GM23338 (cell line): ENCODE measurements at regions not wholly inside any gene's neighbourhood (a gene's known extent, or its start where the extent isn't known, plus 50 kb on each side); places are given as distances from the start of the nearest gene placed in this dataset.

Experiments
- ATAC-seq: fragments of 200-7000 bp; cut with Tn5 transposase; 3 replicates; pipeline ENCODE4 v1.9.1; 2020
- DNase-seq: peaks from one replicate; pipeline ENCODE4 v3.0.0-alpha.2; 2015; ENCODE audit warnings: low spot score
- H2AFZ ChIP-seq: fragments of 200-600 bp; sonication (generic); 2 replicates; pipeline ENCODE4 v1.8.0; 2016; ENCODE audit warnings: antibody characterized with exemption, mild to moderate bottlenecking, moderate library complexity
- H3F3A ChIP-seq: fragments of 200-600 bp; sonication (generic); replicated peaks from 2 replicates; pipeline ENCODE4 v1.8.0; 2017; ENCODE audit warnings: antibody characterized with exemption, mixed run types, low read depth
- H3K27ac ChIP-seq: fragments of 200-600 bp; sonication (generic); 2 replicates; pipeline ENCODE4 v1.6.1; 2016; ENCODE audit warnings: low read depth
- H3K27me3 ChIP-seq: fragments of 200-600 bp; sonication (generic); 2 replicates; pipeline ENCODE4 v1.8.0; 2016; ENCODE audit warnings: mild to moderate bottlenecking, mixed run types, moderate library complexity; ENCODE audit not compliant: insufficient read depth
- H3K36me3 ChIP-seq: fragments of 200-600 bp; sonication (generic); 2 replicates; pipeline ENCODE4 v1.8.0; 2016; ENCODE audit warnings: mild to moderate bottlenecking; ENCODE audit not compliant: insufficient read depth
- H3K4me1 ChIP-seq: fragments of 200-600 bp; sonication (generic); 2 replicates; pipeline ENCODE4 v1.8.0; 2016; ENCODE audit warnings: mild to moderate bottlenecking, moderate library complexity; ENCODE audit not compliant: insufficient read depth
- H3K4me2 ChIP-seq: fragments of 200-600 bp; sonication (generic); 2 replicates; pipeline ENCODE4 v1.7.1; 2017; ENCODE audit warnings: mixed run types
- H3K4me3 ChIP-seq: fragments of 200-600 bp; sonication (generic); 2 replicates; pipeline ENCODE4 v1.6.1; 2016; ENCODE audit warnings: mixed run types
- H3K79me2 ChIP-seq: fragments of 200-600 bp; sonication (generic); replicated peaks from 2 replicates; pipeline ENCODE4 v1.8.0; 2017; ENCODE audit warnings: mild to moderate bottlenecking; ENCODE audit not compliant: insufficient read depth
- H3K9me2 ChIP-seq: fragments of 200-600 bp; sonication (generic); 2 replicates; pipeline ENCODE4 v1.8.0; 2017; ENCODE audit not compliant: insufficient read depth
- H4K20me1 ChIP-seq: fragments of 200-600 bp; sonication (generic); replicated peaks from 2 replicates; pipeline ENCODE4 v1.8.0; 2017; ENCODE audit warnings: mild to moderate bottlenecking; ENCODE audit not compliant: insufficient read depth
- H3K27ac Mint-ChIP-seq: 2 replicates; pipeline ENCODE4 v1.8.0; 2020; ENCODE audit warnings: inconsistent platforms, mild to moderate bottlenecking, moderate library complexity, mixed read lengths
- H3K27me3 Mint-ChIP-seq: 3 replicates; pipeline ENCODE4 v1.8.0; 2022; ENCODE audit warnings: low read depth, mild to moderate bottlenecking, moderate library complexity, mixed read lengths, inconsistent platforms; ENCODE audit not compliant: insufficient read depth, poor library complexity
- H3K36me3 Mint-ChIP-seq: 3 replicates; pipeline ENCODE4 v1.8.0; 2021; ENCODE audit warnings: low read depth, mild to moderate bottlenecking, inconsistent platforms, moderate library complexity, mixed read lengths
- H3K4me1 Mint-ChIP-seq: 3 replicates; pipeline ENCODE4 v1.8.0; 2020; ENCODE audit warnings: mild to moderate bottlenecking, inconsistent platforms, mixed read lengths
- H3K4me3 Mint-ChIP-seq: 3 replicates; pipeline ENCODE4 v1.8.0; 2021; ENCODE audit warnings: moderate library complexity, mild to moderate bottlenecking, inconsistent platforms, mixed read lengths
- H3K9me3 Mint-ChIP-seq: 3 replicates; pipeline ENCODE4 v1.8.0; 2020; ENCODE audit warnings: moderate library complexity, mild to moderate bottlenecking, inconsistent platforms, mixed read lengths
- CREB1 ChIP-seq: fragments of 250-450 bp; sonication (Bioruptor Pico); IDR thresholded peaks from 2 replicates; pipeline ENCODE4 v1.5.0; 2020; ENCODE audit warnings: low read depth, mild to moderate bottlenecking, moderate library complexity
- CTCF ChIP-seq, 2 experiments: fragments of 200-600 bp in 1 of 2; sonication (generic) in 1 of 2; conservative IDR thresholded peaks; 2 replicates each; pipeline versions ENCODE4 v1.5.1 to v1.6.1; 2016 to 2017; ENCODE audit warnings: antibody characterized with exemption in 2 of 2, low read depth in 2 of 2, mild to moderate bottlenecking in 2 of 2, moderate library complexity in 1 of 2
- ETS1 ChIP-seq: IDR thresholded peaks from 2 replicates; pipeline ENCODE4 v1.6.1; 2016; ENCODE audit warnings: antibody characterized with exemption
- EZH2 ChIP-seq: fragments of 200-600 bp; sonication (generic); IDR thresholded peaks from one replicate; pipeline ENCODE4 v1.8.0; 2017; ENCODE audit warnings: antibody characterized with exemption, mild to moderate bottlenecking, low read depth; ENCODE audit not compliant: unreplicated experiment
- EZH2phosphoT487 ChIP-seq: fragments of 200-600 bp; sonication (generic); IDR thresholded peaks from one replicate; pipeline ENCODE4 v1.8.1; 2018; ENCODE audit warnings: antibody characterized with exemption; ENCODE audit not compliant: unreplicated experiment
- JUNB ChIP-seq: IDR thresholded peaks from one replicate; pipeline ENCODE4 v1.6.1; 2016; ENCODE audit warnings: antibody characterized with exemption; ENCODE audit not compliant: unreplicated experiment
- NANOG ChIP-seq: IDR thresholded peaks from 2 replicates; pipeline ENCODE4 v1.6.1; 2016; ENCODE audit warnings: antibody characterized with exemption, borderline replicate concordance
- POLR2AphosphoS5 ChIP-seq: IDR thresholded peaks from 2 replicates; pipeline ENCODE4 v1.6.1; 2016; ENCODE audit warnings: antibody characterized with exemption, low read depth
- STAT1 ChIP-seq: IDR thresholded peaks from one replicate; pipeline ENCODE4 v1.6.1; 2016; ENCODE audit warnings: antibody characterized with exemption; ENCODE audit not compliant: unreplicated experiment
- ZNF114 ChIP-seq: fragments of 250-450 bp; sonication (Bioruptor Pico); IDR thresholded peaks from 2 replicates; pipeline ENCODE4 v1.5.0; 2020; ENCODE audit warnings: mild to moderate bottlenecking, moderate library complexity
- ZNF331 ChIP-seq: fragments of 250-450 bp; sonication (Bioruptor Pico); IDR thresholded peaks from 2 replicates; pipeline ENCODE4 v1.5.0; 2020; ENCODE audit warnings: low read depth, mild to moderate bottlenecking, moderate library complexity
- ZNF462 ChIP-seq: fragments of 250-450 bp; sonication (Bioruptor Pico); IDR thresholded peaks from 2 replicates; pipeline ENCODE4 v1.5.0; 2020; ENCODE audit warnings: mild to moderate bottlenecking, moderate library complexity
- TF ChIP-seq, protein P1 (sequence below): IDR thresholded peaks from one replicate; pipeline ENCODE4 v1.6.1; 2018; ENCODE audit warnings: antibody characterized with exemption; ENCODE audit not compliant: unreplicated experiment

- ATAC-seq (no peak; the same call in 2 of the 3 replicates), DNase-seq (no peak)
- H3K27me3 Mint-ChIP-seq, result no peaks in the 10 kb centered on the region
- Histone ChIP-seq H3K79me2 (no peaks in the 10 kb centered on the region), H3K4me1 (no peaks in the 10 kb centered on the region), H4K20me1 (no peaks in the 10 kb centered on the region), H3K36me3 (no peaks in the 10 kb centered on the region), H3F3A (no peaks in the 10 kb centered on the region), H3K4me2 (no peak overlapping the region), H2AFZ (no peak overlapping the region), H3K4me3 (no peak overlapping the region), H3K27me3 (no peaks in the 10 kb centered on the region), H3K27ac (no peak overlapping the region), H3K9me2 (no peaks in the 10 kb centered on the region)
- H3K9me3 Mint-ChIP-seq, result no peaks in the 10 kb centered on the region
- no peak overlapping the region for H3K27ac Mint-ChIP-seq
- H3K36me3 Mint-ChIP-seq, result no peaks in the 10 kb centered on the region
- H3K4me1 Mint-ChIP-seq, result peaks cover 3% of the 10 kb centered on the region; the same call in 1 of the 3 replicates
- no peak overlapping the region for H3K4me3 Mint-ChIP-seq
- TF ChIP-seq ZNF462 (no peak), EZH2phosphoT487 (no peak), ZNF114 (no peak), STAT1 (no peak), ETS1 (no peak), EZH2 (no peak), NANOG (no peak), CTCF (conservative IDR thresholded peaks at IDR 0.05; ENCODE audit: low read depth in 2 of 2) (no peak; a peak in 1 of 4 replicates), ZNF331 (CRISPR knock-in tag) (no peak), POLR2AphosphoS5 (no peak), CREB1 (CRISPR knock-in tag) (no peak), JUNB (no peak)
- TF ChIP-seq, protein P1, sequence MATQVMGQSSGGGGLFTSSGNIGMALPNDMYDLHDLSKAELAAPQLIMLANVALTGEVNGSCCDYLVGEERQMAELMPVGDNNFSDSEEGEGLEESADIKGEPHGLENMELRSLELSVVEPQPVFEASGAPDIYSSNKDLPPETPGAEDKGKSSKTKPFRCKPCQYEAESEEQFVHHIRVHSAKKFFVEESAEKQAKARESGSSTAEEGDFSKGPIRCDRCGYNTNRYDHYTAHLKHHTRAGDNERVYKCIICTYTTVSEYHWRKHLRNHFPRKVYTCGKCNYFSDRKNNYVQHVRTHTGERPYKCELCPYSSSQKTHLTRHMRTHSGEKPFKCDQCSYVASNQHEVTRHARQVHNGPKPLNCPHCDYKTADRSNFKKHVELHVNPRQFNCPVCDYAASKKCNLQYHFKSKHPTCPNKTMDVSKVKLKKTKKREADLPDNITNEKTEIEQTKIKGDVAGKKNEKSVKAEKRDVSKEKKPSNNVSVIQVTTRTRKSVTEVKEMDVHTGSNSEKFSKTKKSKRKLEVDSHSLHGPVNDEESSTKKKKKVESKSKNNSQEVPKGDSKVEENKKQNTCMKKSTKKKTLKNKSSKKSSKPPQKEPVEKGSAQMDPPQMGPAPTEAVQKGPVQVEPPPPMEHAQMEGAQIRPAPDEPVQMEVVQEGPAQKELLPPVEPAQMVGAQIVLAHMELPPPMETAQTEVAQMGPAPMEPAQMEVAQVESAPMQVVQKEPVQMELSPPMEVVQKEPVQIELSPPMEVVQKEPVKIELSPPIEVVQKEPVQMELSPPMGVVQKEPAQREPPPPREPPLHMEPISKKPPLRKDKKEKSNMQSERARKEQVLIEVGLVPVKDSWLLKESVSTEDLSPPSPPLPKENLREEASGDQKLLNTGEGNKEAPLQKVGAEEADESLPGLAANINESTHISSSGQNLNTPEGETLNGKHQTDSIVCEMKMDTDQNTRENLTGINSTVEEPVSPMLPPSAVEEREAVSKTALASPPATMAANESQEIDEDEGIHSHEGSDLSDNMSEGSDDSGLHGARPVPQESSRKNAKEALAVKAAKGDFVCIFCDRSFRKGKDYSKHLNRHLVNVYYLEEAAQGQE, result no peak
Observed at GRCh38 chr4:37130465-37130864, 114.1 kb upstream of the NWD2 start.
